HG03558 (cell line): ENCODE measurements at regions not wholly inside any gene's neighbourhood (a gene's known extent, or its start where the extent isn't known, plus 50 kb on each side); places are given as distances from the start of the nearest gene placed in this dataset.

Experiments
- ATAC-seq: cut with Tn5 transposase; IDR thresholded peaks from one replicate; pipeline ENCODE4 v1.9.1; 2021; ENCODE audit warnings: moderate number of reproducible peaks; ENCODE audit not compliant: unreplicated experiment; ENCODE audit errors: extremely low read depth

GRCh38 chr14:32015166-32015565 is 61.9 kb upstream of the ARHGAP5 start:
- no peak for ATAC-seq

GRCh38 chr14:32017587-32017986 is 59.5 kb upstream of the ARHGAP5 start:
- no peak for ATAC-seq

GRCh38 chr14:32018391-32019092 is 58.6 kb upstream of the ARHGAP5 start:
- no peak for ATAC-seq

GRCh38 chr14:32019276-32019675 is 57.8 kb upstream of the ARHGAP5 start:
- ATAC-seq, result no peak

GRCh38 chr14:32020882-32021281 is 56.2 kb upstream of the ARHGAP5 start:
- ATAC-seq, result no peak

- ATAC-seq, result no peak
These were observed 55.8 kb upstream of the ARHGAP5 start for GRCh38 chr14:32021341-32021740.

GRCh38 chr14:32022525-32022924 is 54.6 kb upstream of the ARHGAP5 start:
- ATAC-seq, result no peak

- ATAC-seq, result no peak
These were observed 54.1 kb upstream of the ARHGAP5 start for GRCh38 chr14:32022938-32023466.

- ATAC-seq, result no peak
These were observed 53.6 kb upstream of the ARHGAP5 start for GRCh38 chr14:32023540-32023939.

- ATAC-seq, result no peak
These were observed 49.7 kb upstream of the ARHGAP5 start for GRCh38 chr14:32027255-32027939.
